ENCODE measurements at regions not wholly inside any gene's neighbourhood (a gene's known extent, or its start where the extent isn't known, plus 50 kb on each side); places are given as distances from the start of the nearest gene placed in this dataset.

- no TSS peak for BruUV-seq (replicated peaks)
- no peaks in the 10 kb centered on the region for H3K4me1 ChIP-seq (replicated peaks in 1 of 2; ENCODE audit: control insufficient read depth in 2 of 2, insufficient read depth in 2 of 2, low read length in 2 of 2)
- DNase-seq (ENCODE audit: extremely low read depth in 1 of 4, low spot score in 3 of 4), result no peak
- no peaks in the 10 kb centered on the region for H3K9me1 ChIP-seq (ENCODE audit: control insufficient read depth, insufficient read depth, low read length)
- no peak for FAIRE-seq
- no peaks in the 10 kb centered on the region for H4K20me1 ChIP-seq (replicated peaks; ENCODE audit: control insufficient read depth, insufficient read depth, low read length)
- H3K79me2 ChIP-seq (ENCODE audit: control insufficient read depth, insufficient read depth, low read length), result no peaks in the 10 kb centered on the region
- no peak overlapping the region for H3K27ac ChIP-seq (ENCODE audit: extremely low read depth, low read depth, low read length)
- intact Hi-C loops (cut with micrococcal nuclease) (no loop called here), in situ Hi-C loops (cut with MboI) (no loop called here)
- H3K27me3 ChIP-seq (ENCODE audit: control insufficient read depth in 2 of 2, insufficient read depth in 2 of 2, low read length in 2 of 2), result no peaks in the 10 kb centered on the region
- ChIA-PET CTCF (ENCODE audit: low intra/inter-chr PET ratio) (no interaction called here), POLR2A (no interaction called here)
- no peaks in the 10 kb centered on the region for H3K36me3 ChIP-seq (ENCODE audit: control insufficient read depth, insufficient read depth, low read length)
- H2AFZ ChIP-seq (ENCODE audit: low read depth, low read length), result no peak overlapping the region
- no peak overlapping the region for H3K4me2 ChIP-seq (ENCODE audit: insufficient read depth, low read length)
- WGBS (ENCODE audit: insufficient coverage, low coverage, missing lambda C conversion rate), result 3% methylated on average over 3 of the region's 3 CpGs
- no peak overlapping the region for H3K9ac ChIP-seq (ENCODE audit: insufficient read depth in 1 of 2, low read depth in 2 of 2, low read length in 2 of 2)
- TF ChIP-seq PREB (CRISPR knock-in tag; IDR thresholded peaks at IDR 0.05) (no peak), NCOA6 (IDR thresholded peaks at IDR 0.05) (no peak)
- no peak overlapping the region for H3K4me3 ChIP-seq
- no peaks in the 10 kb centered on the region; the same call in 1 of the 2 replicates for H3K9me3 ChIP-seq (replicated peaks; ENCODE audit: control insufficient read depth, insufficient read depth, low read depth, low read length)
- ATAC-seq, result no peak
Observed at GRCh38 chr4:12207396-12207795, 778.7 kb upstream of the HS3ST1 start.

GRCh38 chr4:12206091-12206490 is 777.4 kb upstream of the HS3ST1 start:
- H3K36me3 ChIP-seq (ENCODE audit: control insufficient read depth, insufficient read depth, low read length), result no peaks in the 10 kb centered on the region
- H3K9me1 ChIP-seq (ENCODE audit: control insufficient read depth, insufficient read depth, low read length), result no peaks in the 10 kb centered on the region
- no peaks in the 10 kb centered on the region for H3K79me2 ChIP-seq (ENCODE audit: control insufficient read depth, insufficient read depth, low read length)
- no peak overlapping the region for H3K9ac ChIP-seq (ENCODE audit: insufficient read depth in 1 of 2, low read depth in 2 of 2, low read length in 2 of 2)
- POLR2A ChIA-PET, result no interaction called here
- no TSS peak for BruUV-seq (replicated peaks)
- no peak for TF ChIP-seq ZKSCAN3 (CRISPR knock-in tag; IDR thresholded peaks at IDR 0.05)
- no peak for TF ChIP-seq CREB1 (IDR thresholded peaks at IDR 0.05)
- no peak for TF ChIP-seq CREB1 (CRISPR knock-in tag; IDR thresholded peaks at IDR 0.05)
- TF ChIP-seq TARDBP (IDR thresholded peaks at IDR 0.05), result no peak
- TF ChIP-seq HIVEP1 (CRISPR knock-in tag; IDR thresholded peaks at IDR 0.05), result no peak
- no peak for TF ChIP-seq ZHX1 (conservative IDR thresholded peaks at IDR 0.05; ENCODE audit: low read length)
- no peak for TF ChIP-seq SPI1 (IDR thresholded peaks at IDR 0.05; ENCODE audit: borderline replicate concordance, low read depth, low read length)
- no peak for TF ChIP-seq HMG20B (CRISPR knock-in tag; IDR thresholded peaks at IDR 0.05)
- no peak for TF ChIP-seq FOXJ3 (CRISPR knock-in tag; IDR thresholded peaks at IDR 0.05)
- TF ChIP-seq ZNF24 (IDR thresholded peaks at IDR 0.05), result no peak
- no peak for TF ChIP-seq COPS2 (conservative IDR thresholded peaks at IDR 0.05)
- no peak for TF ChIP-seq PPARD (CRISPR knock-in tag; IDR thresholded peaks at IDR 0.05)
- TF ChIP-seq HBP1 (CRISPR knock-in tag; IDR thresholded peaks at IDR 0.05), result no peak
- in situ Hi-C loops (cut with MboI), result no loop called here
- ATAC-seq, result no peak
- intact Hi-C loops (cut with micrococcal nuclease), result no loop called here
- DNase-seq (ENCODE audit: extremely low read depth in 1 of 4, low spot score in 3 of 4), result no peak
- no peak for FAIRE-seq
- H3K4me1 ChIP-seq (replicated peaks in 1 of 2; ENCODE audit: control insufficient read depth in 2 of 2, insufficient read depth in 2 of 2, low read length in 2 of 2), result no peaks in the 10 kb centered on the region
- H3K4me2 ChIP-seq (ENCODE audit: insufficient read depth, low read length), result no peak overlapping the region
- CTCF ChIA-PET (ENCODE audit: low intra/inter-chr PET ratio), result no interaction called here
- no peak overlapping the region for H2AFZ ChIP-seq (ENCODE audit: low read depth, low read length)
- WGBS (ENCODE audit: insufficient coverage, low coverage, missing lambda C conversion rate), result 0% methylated on average over 4 of the region's 4 CpGs
- H3K27me3 ChIP-seq (ENCODE audit: control insufficient read depth in 2 of 2, insufficient read depth in 2 of 2, low read length in 2 of 2), result no peaks in the 10 kb centered on the region
- no peaks in the 10 kb centered on the region; the same call in 1 of the 2 replicates for H3K9me3 ChIP-seq (replicated peaks; ENCODE audit: control insufficient read depth, insufficient read depth, low read depth, low read length)
- no peak overlapping the region for H3K27ac ChIP-seq (ENCODE audit: extremely low read depth, low read depth, low read length)
- no peaks in the 10 kb centered on the region for H4K20me1 ChIP-seq (replicated peaks; ENCODE audit: control insufficient read depth, insufficient read depth, low read length)
- no peak overlapping the region for H3K4me3 ChIP-seq

Data from K562 (cell line).